ENCODE measurements at regions not wholly inside any gene's neighbourhood (a gene's known extent, or its start where the extent isn't known, plus 50 kb on each side); places are given as distances from the start of the nearest gene placed in this dataset.
A peak's percentile ranks its signal among the peaks of the same experiment; 100 is the strongest.

DNA sequence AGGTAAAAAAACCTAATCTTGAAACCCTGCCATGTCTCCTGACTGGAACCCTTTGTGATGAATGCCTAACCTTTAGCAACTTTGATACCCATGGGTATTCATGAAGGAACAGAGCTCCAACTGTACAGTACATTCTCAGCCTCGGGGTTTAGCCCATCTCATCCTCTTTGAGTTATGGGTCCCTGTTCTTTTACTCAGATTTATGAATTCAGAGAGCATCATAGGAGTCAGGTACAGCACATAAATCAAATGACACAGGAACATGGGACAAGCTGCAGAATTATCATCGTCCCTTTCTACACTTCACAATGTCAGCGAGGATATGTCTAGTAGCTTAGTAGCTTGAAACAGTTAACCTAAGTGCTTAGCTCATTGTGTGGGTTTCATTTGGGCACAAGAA is 527.4 kb downstream of the NOVA1 start (continued):
- TF ChIP-seq MYC (IDR thresholded peaks at IDR 0.05; ENCODE audit: borderline replicate concordance, low read length) = no peak
- no peak for TF ChIP-seq GATA3 (IDR thresholded peaks at IDR 0.05; ENCODE audit: borderline replicate concordance)
- no peak for TF ChIP-seq ESRRA (IDR thresholded peaks at IDR 0.05; ENCODE audit: borderline replicate concordance, low read length)
- TF ChIP-seq PHF8 (IDR thresholded peaks at IDR 0.05; ENCODE audit: borderline replicate concordance, low read depth) = no peak
- no peak for TF ChIP-seq MAX (IDR thresholded peaks at IDR 0.05)
- no peak for TF ChIP-seq CBX2 (IDR thresholded peaks at IDR 0.05; ENCODE audit: borderline replicate concordance, low read depth)
- no peak for TF ChIP-seq ZNF302 (CRISPR knock-in tag; IDR thresholded peaks at IDR 0.05)
- TF ChIP-seq, protein P1, sequence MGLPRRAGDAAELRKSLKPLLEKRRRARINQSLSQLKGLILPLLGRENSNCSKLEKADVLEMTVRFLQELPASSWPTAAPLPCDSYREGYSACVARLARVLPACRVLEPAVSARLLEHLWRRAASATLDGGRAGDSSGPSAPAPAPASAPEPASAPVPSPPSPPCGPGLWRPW (IDR thresholded peaks at IDR 0.05) = no peak
- TF ChIP-seq ZC3H11A (IDR thresholded peaks at IDR 0.05) = no peak
- TF ChIP-seq, protein P2, sequence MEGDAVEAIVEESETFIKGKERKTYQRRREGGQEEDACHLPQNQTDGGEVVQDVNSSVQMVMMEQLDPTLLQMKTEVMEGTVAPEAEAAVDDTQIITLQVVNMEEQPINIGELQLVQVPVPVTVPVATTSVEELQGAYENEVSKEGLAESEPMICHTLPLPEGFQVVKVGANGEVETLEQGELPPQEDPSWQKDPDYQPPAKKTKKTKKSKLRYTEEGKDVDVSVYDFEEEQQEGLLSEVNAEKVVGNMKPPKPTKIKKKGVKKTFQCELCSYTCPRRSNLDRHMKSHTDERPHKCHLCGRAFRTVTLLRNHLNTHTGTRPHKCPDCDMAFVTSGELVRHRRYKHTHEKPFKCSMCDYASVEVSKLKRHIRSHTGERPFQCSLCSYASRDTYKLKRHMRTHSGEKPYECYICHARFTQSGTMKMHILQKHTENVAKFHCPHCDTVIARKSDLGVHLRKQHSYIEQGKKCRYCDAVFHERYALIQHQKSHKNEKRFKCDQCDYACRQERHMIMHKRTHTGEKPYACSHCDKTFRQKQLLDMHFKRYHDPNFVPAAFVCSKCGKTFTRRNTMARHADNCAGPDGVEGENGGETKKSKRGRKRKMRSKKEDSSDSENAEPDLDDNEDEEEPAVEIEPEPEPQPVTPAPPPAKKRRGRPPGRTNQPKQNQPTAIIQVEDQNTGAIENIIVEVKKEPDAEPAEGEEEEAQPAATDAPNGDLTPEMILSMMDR (IDR thresholded peaks at IDR 0.05) = no peak
- TF ChIP-seq FOSB (CRISPR knock-in tag; IDR thresholded peaks at IDR 0.05) = no peak

DNA sequence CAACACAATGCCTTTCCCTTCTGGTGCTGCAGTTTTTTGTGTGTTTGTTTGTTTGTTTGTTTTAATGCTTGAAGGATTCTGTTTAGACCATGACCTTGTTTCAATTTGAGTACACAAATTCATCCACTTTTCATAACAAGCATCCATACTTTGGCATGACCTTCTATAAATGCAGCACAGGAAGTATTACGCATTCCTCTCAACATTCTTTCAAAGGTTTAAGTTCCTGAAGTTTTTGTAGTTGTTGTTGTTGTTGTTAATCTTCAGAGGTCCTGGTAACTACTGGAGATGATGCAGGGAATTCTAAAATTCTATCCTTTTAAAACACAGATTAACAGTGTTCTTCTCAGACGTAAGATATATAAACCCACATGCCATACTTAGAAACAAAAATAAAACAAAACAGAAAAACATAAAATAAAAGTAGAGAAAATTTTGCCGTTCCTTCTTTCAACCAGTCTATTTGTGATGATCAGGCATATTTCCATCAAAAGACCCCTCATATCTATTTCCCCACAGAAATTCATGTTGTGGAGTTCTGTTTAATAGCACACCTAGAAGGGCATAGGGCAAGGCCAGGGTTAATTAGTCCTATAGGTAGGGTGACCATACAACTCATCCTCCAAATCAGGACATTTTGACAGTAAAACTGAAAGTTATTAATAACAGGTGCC is 529.9 kb downstream of the NOVA1 start:
- TF ChIP-seq MAFK (IDR thresholded peaks at IDR 0.05; ENCODE audit: partially characterized antibody) = peak; percentile 40
- TF ChIP-seq NR3C1 (IDR thresholded peaks at IDR 0.05) = no peak
- H3K4me3 ChIP-seq = no peak overlapping the region
- H3K4me2 ChIP-seq = no peak overlapping the region
- DNase-seq (ENCODE audit: low read depth in 1 of 2, low spot score in 1 of 2) (no peak), ATAC-seq (no peak), FAIRE-seq (no peak)
- POLR2A ChIA-PET = no interaction called here
- no peaks in the 10 kb centered on the region for H3K4me1 ChIP-seq
- CTCF ChIA-PET = no interaction called here
- no peaks in the 10 kb centered on the region for H3K9me3 ChIP-seq
- no peak overlapping the region for H3K27ac ChIP-seq
- WGBS (ENCODE audit: missing lambda C conversion rate) = 49% methylated on average over 3 of the region's 3 CpGs

DNA sequence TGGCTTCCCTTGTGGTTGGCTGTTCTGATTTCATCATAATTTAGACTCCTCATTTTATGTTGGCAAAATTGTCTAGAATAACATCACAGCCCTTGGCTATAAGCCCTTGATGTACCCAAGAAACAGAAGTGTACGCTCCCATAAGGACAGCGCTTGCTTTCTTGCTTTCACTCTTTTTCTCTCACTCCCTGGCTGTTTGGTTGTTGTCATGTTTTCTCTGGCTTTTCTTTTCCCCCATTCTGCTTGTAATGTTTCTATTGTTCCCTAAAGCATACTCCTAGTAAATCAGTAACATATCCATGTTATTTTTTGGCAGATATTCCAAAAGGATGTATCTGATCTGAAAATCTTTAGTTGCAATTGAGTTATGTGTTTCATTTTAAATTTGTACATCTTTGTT is 530.5 kb downstream of the NOVA1 start:
- ChIA-PET CTCF (no interaction called here), POLR2A (no interaction called here)
- 54% methylated on average over 2 of the region's 2 CpGs for WGBS (ENCODE audit: missing lambda C conversion rate)
- DNase-seq (ENCODE audit: low read depth in 1 of 2, low spot score in 1 of 2) (no peak), FAIRE-seq (no peak), ATAC-seq (no peak)
- H3K4me1 ChIP-seq = no peaks in the 10 kb centered on the region
- no peak overlapping the region for H3K4me3 ChIP-seq
- TF ChIP-seq RCOR1 (IDR thresholded peaks at IDR 0.05; ENCODE audit: low read depth, low read length) (no peak), JUN (IDR thresholded peaks at IDR 0.05) (no peak), MAZ (IDR thresholded peaks at IDR 0.05; ENCODE audit: borderline replicate concordance, low read depth, low read length) (no peak), ZSCAN20 (CRISPR knock-in tag; IDR thresholded peaks at IDR 0.05) (no peak), POLR2A (IDR thresholded peaks at IDR 0.05; ENCODE audit: low read length) (no peak), CBX2 (IDR thresholded peaks at IDR 0.05; ENCODE audit: borderline replicate concordance, low read depth) (no peak), FOSB (CRISPR knock-in tag; IDR thresholded peaks at IDR 0.05) (no peak), FOXS1 (CRISPR knock-in tag; IDR thresholded peaks at IDR 0.05) (no peak), TP53 (CRISPR knock-in tag; IDR thresholded peaks at IDR 0.05) (no peak), ZFP36 (IDR thresholded peaks at IDR 0.05; ENCODE audit: borderline replicate concordance, partially characterized antibody) (no peak)
- H3K27ac ChIP-seq = no peak overlapping the region
- H3K4me2 ChIP-seq = no peak overlapping the region
- no peaks in the 10 kb centered on the region for H3K9me3 ChIP-seq

DNA sequence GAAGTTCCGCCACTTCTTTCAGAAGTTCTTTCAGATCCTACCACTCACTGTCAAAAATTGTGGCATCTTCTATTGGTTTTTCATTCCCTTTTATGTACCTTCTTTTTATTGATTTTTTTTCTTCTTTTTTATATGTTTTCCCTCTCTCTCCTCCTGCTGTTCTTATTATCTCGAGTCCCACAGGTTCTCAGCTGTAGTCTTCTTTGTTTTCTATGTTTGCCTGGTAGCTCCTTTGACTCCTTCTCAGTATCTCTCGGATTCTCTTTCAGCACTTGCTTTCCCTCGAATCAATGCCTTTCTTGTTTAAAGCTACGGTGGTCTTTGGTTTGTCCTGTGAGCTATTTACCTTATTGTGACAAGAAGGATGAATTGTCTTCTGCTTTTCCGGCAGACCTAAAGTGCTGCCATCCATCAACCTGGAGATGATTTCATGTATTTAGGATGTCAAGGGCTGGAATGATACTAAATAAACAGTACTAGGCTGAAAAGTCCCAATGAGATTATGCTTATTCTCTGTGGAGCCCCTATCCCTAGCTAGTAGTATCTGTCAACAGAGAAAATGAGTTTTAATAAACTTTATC is 541.7 kb downstream of the NOVA1 start:
- ATAC-seq (no peak), DNase-seq (ENCODE audit: low read depth in 1 of 2, low spot score in 1 of 2) (no peak), FAIRE-seq (no peak)
- Histone ChIP-seq H3K4me2 (no peak overlapping the region), H3K27ac (no peak overlapping the region), H3K4me3 (no peak overlapping the region), H3K9me3 (no peaks in the 10 kb centered on the region), H3K4me1 (no peaks in the 10 kb centered on the region)
- TF ChIP-seq HOXB13 (CRISPR knock-in tag; IDR thresholded peaks at IDR 0.05; ENCODE audit: low read depth) = no peak
- TF ChIP-seq RFX5 (IDR thresholded peaks at IDR 0.05) = no peak
- no peak for TF ChIP-seq RCOR1 (IDR thresholded peaks at IDR 0.05; ENCODE audit: low read depth, low read length)
- TF ChIP-seq MYC (IDR thresholded peaks at IDR 0.05; ENCODE audit: borderline replicate concordance, low read length) = no peak
- no peak for TF ChIP-seq ZFP36 (IDR thresholded peaks at IDR 0.05; ENCODE audit: borderline replicate concordance, partially characterized antibody)
- TF ChIP-seq HOXB5 (CRISPR knock-in tag; IDR thresholded peaks at IDR 0.05) = no peak
- no peak for TF ChIP-seq ESRRA (IDR thresholded peaks at IDR 0.05; ENCODE audit: borderline replicate concordance, low read length)
- no peak for TF ChIP-seq HDAC2 (IDR thresholded peaks at IDR 0.05)
- TF ChIP-seq RAD21 (conservative IDR thresholded peaks at IDR 0.05 in 1 of 2, IDR thresholded peaks at IDR 0.05 in 1 of 2) = no peak
- ChIA-PET POLR2A (no interaction called here), CTCF (no interaction called here)
- WGBS (ENCODE audit: missing lambda C conversion rate) = 23% methylated on average over 6 of the region's 6 CpGs

Measured in A549 (cell line).